Mesenchymal stem cell (in vitro differentiated cells and primary cell): ENCODE measurements at regions not wholly inside any gene's neighbourhood (a gene's known extent, or its start where the extent isn't known, plus 50 kb on each side); places are given as distances from the start of the nearest gene placed in this dataset.

Experiments
- DNase-seq: peaks from one replicate; pipeline ENCODE4 v3.0.0-alpha.2; 2013
- H2AFZ ChIP-seq: one replicate; pipeline ENCODE4 v1.6.1; 2013; ENCODE audit warnings: low read depth, mild to moderate bottlenecking, control low read depth, inconsistent platforms, low read length, moderate library complexity
- H2AK5ac ChIP-seq: 2 replicates; pipeline ENCODE4 v1.6.1; 2013; ENCODE audit warnings: low read length, moderate library complexity, mild to moderate bottlenecking, inconsistent platforms; ENCODE audit not compliant: severe bottlenecking
- H2BK120ac ChIP-seq: one replicate; pipeline ENCODE4 v1.6.1; 2013; ENCODE audit warnings: low read depth, mild to moderate bottlenecking, inconsistent platforms, low read length, moderate library complexity
- H2BK12ac ChIP-seq, 2 experiments: one replicate each; pipeline ENCODE4 v1.6.1; 2013; ENCODE audit warnings: inconsistent platforms in 2 of 2, low read length in 2 of 2, mild to moderate bottlenecking in 2 of 2, moderate library complexity in 2 of 2, control low read depth in 1 of 2
- H2BK15ac ChIP-seq: one replicate; pipeline ENCODE4 v1.6.1; 2013; ENCODE audit warnings: mild to moderate bottlenecking, low read depth, inconsistent platforms; ENCODE audit not compliant: poor library complexity, severe bottlenecking
- H2BK5ac ChIP-seq: 2 replicates; pipeline ENCODE4 v1.6.1; 2013; ENCODE audit warnings: low read depth, mild to moderate bottlenecking, low read length, control low read depth, inconsistent platforms; ENCODE audit not compliant: poor library complexity, severe bottlenecking
- H3K14ac ChIP-seq, 2 experiments: one replicate each; pipeline ENCODE4 v1.6.1; 2013; ENCODE audit warnings: inconsistent platforms in 2 of 2, low read length in 2 of 2, control low read depth in 1 of 2, mild to moderate bottlenecking in 1 of 2, moderate library complexity in 1 of 2
- H3K18ac ChIP-seq, 2 experiments: one replicate each; pipeline ENCODE4 v1.6.1; 2013; ENCODE audit warnings: inconsistent platforms in 2 of 2, low read length in 2 of 2, control low read depth in 1 of 2, low read depth in 1 of 2, mild to moderate bottlenecking in 1 of 2
- H3K23ac ChIP-seq, 2 experiments: one replicate each; pipeline ENCODE4 v1.6.1; 2013; ENCODE audit warnings: inconsistent platforms in 2 of 2, low read length in 2 of 2, mild to moderate bottlenecking in 2 of 2, moderate library complexity in 2 of 2, control low read depth in 1 of 2
- H3K27ac ChIP-seq: 2 replicates; pipeline ENCODE4 v1.5.1; 2013; ENCODE audit warnings: mild to moderate bottlenecking, moderate library complexity, low read length, control low read depth, inconsistent platforms; ENCODE audit not compliant: poor library complexity, severe bottlenecking
- H3K27me3 ChIP-seq, 2 experiments: 2 replicates each; pipeline versions ENCODE4 v1.6.1 to v1.7.0; 2013; ENCODE audit warnings: low read length in 2 of 2, mild to moderate bottlenecking in 2 of 2, moderate library complexity in 2 of 2, control low read depth in 1 of 2, inconsistent platforms in 1 of 2; ENCODE audit not compliant: control insufficient read depth in 1 of 2, insufficient read depth in 1 of 2
- H3K36me3 ChIP-seq, 2 experiments: 2 replicates each; pipeline versions ENCODE4 v1.6.1 to v1.7.0; 2013; ENCODE audit warnings: low read length in 2 of 2, control low read depth in 1 of 2, inconsistent platforms in 1 of 2, low read depth in 1 of 2, mild to moderate bottlenecking in 1 of 2; ENCODE audit not compliant: insufficient read depth in 2 of 2, control insufficient read depth in 1 of 2
- H3K4ac ChIP-seq, 2 experiments: one replicate each; pipeline ENCODE4 v1.6.1; 2013; ENCODE audit warnings: inconsistent platforms in 2 of 2, low read length in 2 of 2, mild to moderate bottlenecking in 2 of 2, moderate library complexity in 2 of 2, control low read depth in 1 of 2, low read depth in 1 of 2
- H3K4me1 ChIP-seq: 2 replicates; pipeline ENCODE4 v1.6.1; 2013; ENCODE audit warnings: low read depth, low read length, control low read depth; ENCODE audit not compliant: control insufficient read depth, insufficient read depth
- H3K4me2 ChIP-seq: 2 replicates; pipeline ENCODE4 v1.6.1; 2013; ENCODE audit warnings: low read length, mild to moderate bottlenecking, inconsistent platforms; ENCODE audit not compliant: poor library complexity, severe bottlenecking
- H3K4me3 ChIP-seq, 2 experiments: 2 replicates each; pipeline versions ENCODE4 v1.5.1 to v1.7.0; 2013; ENCODE audit warnings: low read length in 2 of 2, mild to moderate bottlenecking in 2 of 2, control low read depth in 1 of 2, low read depth in 1 of 2; ENCODE audit not compliant: insufficient read depth in 1 of 2
- H3K79me1 ChIP-seq: replicated peaks from 2 replicates; pipeline ENCODE4 v1.6.1; 2013; ENCODE audit warnings: mild to moderate bottlenecking, control low read depth, low read length, inconsistent platforms; ENCODE audit not compliant: poor library complexity, severe bottlenecking
- H3K9ac ChIP-seq: 2 replicates; pipeline ENCODE4 v1.7.0; 2013; ENCODE audit warnings: mild to moderate bottlenecking, low read length, moderate library complexity
- H3K9me3 ChIP-seq: 2 replicates; pipeline ENCODE4 v1.7.0; 2013; ENCODE audit warnings: mild to moderate bottlenecking, low read length; ENCODE audit not compliant: control insufficient read depth
- H4K8ac ChIP-seq: one replicate; pipeline ENCODE4 v1.6.1; 2013; ENCODE audit warnings: inconsistent platforms, mild to moderate bottlenecking, low read length, moderate library complexity
- H4K91ac ChIP-seq: one replicate; pipeline ENCODE4 v1.6.1; 2013; ENCODE audit warnings: mild to moderate bottlenecking, low read length, inconsistent platforms
- WGBS: methylation state at CpG from one replicate; pipeline ENCODE4 v1.1.7; 2013; ENCODE audit warnings: mixed read lengths; 5-methylcytosine and 5-hydroxymethylcytosine counted together

GRCh38 chr10:111511751-111512150 is 434.9 kb downstream of the ADRA2A start:
- Histone ChIP-seq H3K4me2 (no peak overlapping the region), H4K8ac (no peak overlapping the region), H3K4ac (no peak overlapping the region), H3K27ac (no peak overlapping the region), H3K36me3 (no peaks in the 10 kb centered on the region), H2AK5ac (no peak overlapping the region), H3K27me3 (peaks cover 0 to 3% of the 10 kb centered on the region in 2 experiments), H2BK12ac (no peak overlapping the region), H2BK5ac (no peak overlapping the region), H3K4me1 (no peaks in the 10 kb centered on the region), H2BK15ac (no peak overlapping the region), H3K14ac (no peak overlapping the region), H3K79me1 (no peaks in the 10 kb centered on the region), H2BK120ac (no peak overlapping the region), H3K4me3 (no peak overlapping the region), H3K9ac (no peak overlapping the region), H4K91ac (no peak overlapping the region), H3K9me3 (no peaks in the 10 kb centered on the region), H3K18ac (no peak overlapping the region), H3K23ac (no peak overlapping the region), H2AFZ (no peak overlapping the region)
- WGBS, result 91% methylated on average over 1 of the region's 1 CpG
- no peak for DNase-seq

- Histone ChIP-seq H2BK5ac (no peak overlapping the region), H3K9me3 (no peaks in the 10 kb centered on the region), H3K27me3 (no peaks in the 10 kb centered on the region), H3K18ac (no peak overlapping the region), H4K91ac (no peak overlapping the region), H3K79me1 (no peaks in the 10 kb centered on the region), H3K23ac (no peak overlapping the region), H2BK120ac (no peak overlapping the region), H4K8ac (no peak overlapping the region), H2BK15ac (no peak overlapping the region), H3K4me3 (no peak overlapping the region), H3K4me1 (no peaks in the 10 kb centered on the region), H3K9ac (no peak overlapping the region), H3K36me3 (no peaks in the 10 kb centered on the region), H3K14ac (no peak overlapping the region), H2AFZ (no peak overlapping the region), H3K4ac (no peak overlapping the region), H3K4me2 (no peak overlapping the region), H2BK12ac (no peak overlapping the region), H3K27ac (no peak overlapping the region), H2AK5ac (no peak overlapping the region)
- no peak for DNase-seq
- WGBS, result 50% methylated on average over 3 of the region's 4 CpGs
Measured at GRCh38 chr10:111515264-111515663, 438.4 kb downstream of the ADRA2A start.

GRCh38 chr10:111515706-111516105 is 438.9 kb downstream of the ADRA2A start:
- H3K79me1 ChIP-seq, result no peaks in the 10 kb centered on the region
- no peak overlapping the region for H4K8ac ChIP-seq
- no peak overlapping the region for H3K4me2 ChIP-seq
- no peaks in the 10 kb centered on the region for H3K4me1 ChIP-seq
- H2AFZ ChIP-seq, result no peak overlapping the region
- no peak overlapping the region for H3K4ac ChIP-seq
- H3K4me3 ChIP-seq, result no peak overlapping the region
- no peak for DNase-seq
- H4K91ac ChIP-seq, result no peak overlapping the region
- no peak overlapping the region for H3K27ac ChIP-seq
- no peaks in the 10 kb centered on the region for H3K27me3 ChIP-seq
- H3K9me3 ChIP-seq, result no peaks in the 10 kb centered on the region
- H3K9ac ChIP-seq, result no peak overlapping the region
- no peak overlapping the region for H2BK15ac ChIP-seq
- no peak overlapping the region for H2BK120ac ChIP-seq
- H2AK5ac ChIP-seq, result no peak overlapping the region
- no peak overlapping the region for H2BK12ac ChIP-seq
- H3K36me3 ChIP-seq, result no peaks in the 10 kb centered on the region
- H3K23ac ChIP-seq, result no peak overlapping the region
- H2BK5ac ChIP-seq, result no peak overlapping the region
- no peak overlapping the region for H3K14ac ChIP-seq
- no peak overlapping the region for H3K18ac ChIP-seq

DNA sequence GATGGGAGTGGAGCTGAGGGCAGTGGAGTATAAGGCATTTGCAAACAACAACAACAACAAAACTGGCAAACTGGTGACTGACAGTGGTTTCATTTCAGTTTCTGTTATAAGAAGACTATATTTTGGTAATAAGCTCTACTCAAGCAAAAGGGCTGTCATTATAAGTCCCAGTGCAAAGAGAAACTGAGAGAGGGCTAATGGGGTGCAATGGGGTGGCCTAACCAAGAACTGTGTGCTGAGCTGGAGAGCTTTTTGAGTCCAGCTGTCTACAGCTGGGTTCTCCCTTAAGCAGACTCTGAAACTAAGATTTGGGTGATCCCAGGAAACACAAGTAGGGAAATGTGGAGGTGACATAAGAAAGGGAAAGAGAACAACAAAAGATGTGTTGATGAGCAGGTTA is 439.3 kb downstream of the ADRA2A start:
- H3K23ac ChIP-seq, result no peak overlapping the region
- H3K9ac ChIP-seq, result no peak overlapping the region
- H3K14ac ChIP-seq, result no peak overlapping the region
- no peak overlapping the region for H4K91ac ChIP-seq
- no peak overlapping the region for H2AK5ac ChIP-seq
- no peak overlapping the region for H3K4me2 ChIP-seq
- no peak overlapping the region for H3K18ac ChIP-seq
- H2BK12ac ChIP-seq, result no peak overlapping the region
- H4K8ac ChIP-seq, result no peak overlapping the region
- H3K79me1 ChIP-seq, result no peaks in the 10 kb centered on the region
- H3K27ac ChIP-seq, result no peak overlapping the region
- no peak overlapping the region for H3K4me3 ChIP-seq
- H3K27me3 ChIP-seq, result no peaks in the 10 kb centered on the region
- no peaks in the 10 kb centered on the region for H3K9me3 ChIP-seq
- DNase-seq, result no peak
- no peak overlapping the region for H3K4ac ChIP-seq
- no peaks in the 10 kb centered on the region for H3K4me1 ChIP-seq
- no peak overlapping the region for H2BK15ac ChIP-seq
- H3K36me3 ChIP-seq, result no peaks in the 10 kb centered on the region
- no peak overlapping the region for H2AFZ ChIP-seq
- no peak overlapping the region for H2BK120ac ChIP-seq
- no peak overlapping the region for H2BK5ac ChIP-seq
